ENCODE measurements at regions not wholly inside any gene's neighbourhood (a gene's known extent, or its start where the extent isn't known, plus 50 kb on each side); places are given as distances from the start of the nearest gene placed in this dataset.

GRCh38 chr10:3622427-3622826 lies 162.6 kb downstream of the KLF6 start:
- TF ChIP-seq CTCF (IDR thresholded peaks at IDR 0.05) = no peak
- TF ChIP-seq EZH2 (IDR thresholded peaks at IDR 0.05; ENCODE audit: borderline replicate concordance, insufficient read depth, low read depth, low read length, poor library complexity, severe bottlenecking) = no peak

All from B cell (primary cell).